GM12878 (cell line): ENCODE measurements at regions not wholly inside any gene's neighbourhood (a gene's known extent, or its start where the extent isn't known, plus 50 kb on each side); places are given as distances from the start of the nearest gene placed in this dataset.

Experiments
- ATAC-seq: fragments of 200-7000 bp; cut with Tn5 transposase; 3 replicates; pipeline ENCODE4 v1.9.1; 2020; ENCODE audit warnings: mild to moderate bottlenecking, moderate library complexity
- BruUV-seq: library from RNA; stranded (reverse); fragments of 400-500 nt; replicated peaks from 2 replicates; lab custom pipeline; 2021; lab: Mats Ljungman, UMichigan
- CTCF ChIA-PET: fragments of 300-600 bp; sonication (Branson Sonifier 250); formaldehyde crosslinking; extraction: SDS; loops from one replicate; lab custom pipeline; 2021; ENCODE audit warnings: inconsistent platforms; lab: Yijun Ruan, JAX
- POLR2A ChIA-PET: fragments of 350-600 bp; formaldehyde crosslinking; extraction: SDS; loops from one replicate; lab custom pipeline; 2021; ENCODE audit warnings: inconsistent platforms; lab: Charles Lee
- RAD21 ChIA-PET: fragments of 300-600 bp; sonication (Branson Sonifier 250); formaldehyde crosslinking; loops from one replicate; lab custom pipeline; 2023; ENCODE audit warnings: antibody characterized with exemption; ENCODE audit not compliant: unreplicated experiment; lab: Charles Lee
- SMC1A ChIA-PET: fragments of 300-600 bp; sonication (Branson Sonifier 250); formaldehyde crosslinking; loops from one replicate; lab custom pipeline; 2023; ENCODE audit not compliant: unreplicated experiment, uncharacterized antibody; lab: Charles Lee
- DNase-seq: peaks from one replicate; pipeline ENCODE4 v3.0.0-alpha.2; 2011; ENCODE audit warnings: low read depth, low spot score
- FAIRE-seq: peaks from 3 replicates; lab custom pipeline; 2011; peaks lifted over from hg19 to GRCh38; lab: Jason Lieb, UNC
- H2AFZ ChIP-seq: 2 replicates; pipeline ENCODE4 v1.6.0; 2011; ENCODE audit warnings: low read depth, low read length, control low read depth; ENCODE audit not compliant: control insufficient read depth
- H3K27ac ChIP-seq: 2 replicates; pipeline ENCODE4 v1.5.1; 2011; ENCODE audit warnings: control low read depth; ENCODE audit not compliant: control insufficient read depth, insufficient read depth
- H3K27me3 ChIP-seq, 2 experiments: replicated peaks in 1 of 2; 2 replicates each; pipeline versions ENCODE4 v1.6.0 to v1.6.1; 2011; ENCODE audit warnings: low read length in 1 of 2; ENCODE audit not compliant: control insufficient read depth in 2 of 2, insufficient read depth in 2 of 2
- H3K36me3 ChIP-seq, 2 experiments: 2 replicates each; pipeline ENCODE4 v1.5.1; 2011; ENCODE audit warnings: low read length in 1 of 2; ENCODE audit not compliant: control insufficient read depth in 2 of 2, insufficient read depth in 2 of 2
- H3K4me1 ChIP-seq: 2 replicates; pipeline ENCODE4 v1.6.1; 2011; ENCODE audit warnings: mild to moderate bottlenecking, low read length, moderate library complexity, mixed read lengths; ENCODE audit not compliant: control insufficient read depth, insufficient read depth
- H3K4me2 ChIP-seq: 2 replicates; pipeline ENCODE4 v1.6.0; 2011; ENCODE audit warnings: control low read depth; ENCODE audit not compliant: control insufficient read depth, insufficient read depth
- H3K4me3 ChIP-seq: fragments of 200-600 bp; sonication (generic); 2 replicates; pipeline ENCODE4 v1.5.1; 2016
- H3K79me2 ChIP-seq: 2 replicates; pipeline ENCODE4 v1.6.0; 2011; ENCODE audit warnings: low read length; ENCODE audit not compliant: control insufficient read depth, insufficient read depth
- H3K9ac ChIP-seq: 2 replicates; pipeline ENCODE4 v1.8.0; 2011; ENCODE audit warnings: low read length, control low read depth, mixed read lengths; ENCODE audit not compliant: control insufficient read depth, insufficient read depth
- H3K9me3 ChIP-seq: replicated peaks from 3 replicates; pipeline ENCODE4 v1.5.1; 2011; ENCODE audit warnings: mild to moderate bottlenecking, low read length; ENCODE audit not compliant: control insufficient read depth, insufficient read depth
- H4K20me1 ChIP-seq: 2 replicates; pipeline ENCODE4 v1.6.0; 2011; ENCODE audit not compliant: control insufficient read depth, insufficient read depth
- BACH1 ChIP-seq: fragments of 450-650 bp; IDR thresholded peaks from 2 replicates; pipeline ENCODE4 v1.6.1; 2017; ENCODE audit warnings: mild to moderate bottlenecking, borderline replicate concordance
- BRCA1 ChIP-seq: IDR thresholded peaks from 2 replicates; pipeline ENCODE4 v1.6.1; 2011; ENCODE audit warnings: low read depth, low read length, improper control_type of control experiment
- CBFB ChIP-seq: IDR thresholded peaks from 2 replicates; pipeline ENCODE4 v1.6.1; 2016; ENCODE audit warnings: antibody characterized with exemption, low read depth
- CBX5 ChIP-seq: sonication (generic); IDR thresholded peaks from 2 replicates; pipeline ENCODE4 v1.6.1; 2016; ENCODE audit warnings: low read depth, moderate library complexity, mild to moderate bottlenecking, inconsistent platforms
- CHD1 ChIP-seq: IDR thresholded peaks from 2 replicates; pipeline ENCODE4 v1.6.1; 2012; ENCODE audit warnings: low read depth, low read length, improper control_type of control experiment
- ETV6 ChIP-seq, 2 experiments: fragments of 450-650 bp in 1 of 2; IDR thresholded peaks in 1 of 2; conservative IDR thresholded peaks in 1 of 2; 2 replicates each; pipeline ENCODE4 v1.6.1; 2014; ENCODE audit warnings: antibody characterized with exemption in 1 of 2, borderline replicate concordance in 1 of 2, low read depth in 1 of 2, mild to moderate bottlenecking in 1 of 2, moderate library complexity in 1 of 2
- FOS ChIP-seq: IDR thresholded peaks from 3 replicates; pipeline ENCODE4 v1.6.1; 2011; ENCODE audit warnings: borderline replicate concordance; ENCODE audit not compliant: insufficient read length; ENCODE audit errors: extremely low read depth
- GATAD2B ChIP-seq: fragments of 450-650 bp; conservative IDR thresholded peaks from 2 replicates; pipeline ENCODE4 v1.6.1; 2017; ENCODE audit warnings: low read depth, mild to moderate bottlenecking, moderate library complexity
- NBN ChIP-seq: fragments of 450-650 bp; IDR thresholded peaks from 2 replicates; pipeline ENCODE4 v1.6.1; 2016
- NR2C1 ChIP-seq: fragments of 450-650 bp; IDR thresholded peaks from 2 replicates; pipeline ENCODE4 v1.6.1; 2017; ENCODE audit warnings: antibody characterized with exemption, mild to moderate bottlenecking, moderate library complexity
- POLR2A ChIP-seq: IDR thresholded peaks from 2 replicates; pipeline ENCODE4 v1.6.1; 2011; ENCODE audit warnings: low read depth, mild to moderate bottlenecking, low read length
- RB1 ChIP-seq: fragments of 450-650 bp; formaldehyde crosslinking; IDR thresholded peaks from 2 replicates; pipeline ENCODE4 v1.6.1; 2017; ENCODE audit warnings: mild to moderate bottlenecking, borderline replicate concordance
- RUNX3 ChIP-seq: IDR thresholded peaks from 2 replicates; pipeline ENCODE4 v1.6.1; 2012; ENCODE audit warnings: low read length, inconsistent platforms
- SMAD1 ChIP-seq: fragments of 450-650 bp; IDR thresholded peaks from 2 replicates; pipeline ENCODE4 v1.6.1; 2018; ENCODE audit warnings: mild to moderate bottlenecking, low read depth; ENCODE audit not compliant: partially characterized antibody
- SREBF1 ChIP-seq: IDR thresholded peaks from 2 replicates; pipeline ENCODE4 v1.6.1; 2012; ENCODE audit warnings: mild to moderate bottlenecking, low read length
- TCF12 ChIP-seq: IDR thresholded peaks from 2 replicates; pipeline ENCODE4 v1.6.1; 2011; ENCODE audit warnings: low read depth, mild to moderate bottlenecking, low read length
- TCF3 ChIP-seq: IDR thresholded peaks from 2 replicates; pipeline ENCODE4 v1.6.1; 2012; ENCODE audit warnings: low read depth, mild to moderate bottlenecking, low read length, borderline replicate concordance; ENCODE audit not compliant: insufficient read depth
- WGBS: methylation state at CpG from one replicate; pipeline ENCODE4 v1.1.6; 2016; ENCODE audit warnings: low lambda C conversion rate; ENCODE audit not compliant: insufficient replicate concordance, insufficient coverage; ENCODE audit errors: missing lambda C conversion rate; 5-methylcytosine and 5-hydroxymethylcytosine counted together
- in situ Hi-C: fragments of 300-500 bp; cut with MboI; formaldehyde crosslinking; loops from 9 replicates; pipeline ENCODE4 v1.14.3; 2018; ENCODE audit warnings: mixed read lengths
- intact Hi-C: fragments of 100-400 bp; cut with micrococcal nuclease; formaldehyde crosslinking; loops from one replicate; pipeline ENCODE4 v1.14.2; 2022; ENCODE audit not compliant: unreplicated experiment
- TF ChIP-seq, protein P1 (sequence below): IDR thresholded peaks from 2 replicates; pipeline ENCODE4 v1.6.1; 2011; ENCODE audit warnings: mild to moderate bottlenecking, low read depth, low read length, moderate library complexity; ENCODE audit not compliant: insufficient replicate concordance
- TF ChIP-seq, protein P2 (sequence below): IDR thresholded peaks from 2 replicates; pipeline ENCODE4 v1.6.1; 2011; ENCODE audit warnings: borderline replicate concordance, low read depth, mild to moderate bottlenecking, moderate library complexity, low read length; ENCODE audit not compliant: insufficient read depth, poor library complexity, severe bottlenecking

DNA sequence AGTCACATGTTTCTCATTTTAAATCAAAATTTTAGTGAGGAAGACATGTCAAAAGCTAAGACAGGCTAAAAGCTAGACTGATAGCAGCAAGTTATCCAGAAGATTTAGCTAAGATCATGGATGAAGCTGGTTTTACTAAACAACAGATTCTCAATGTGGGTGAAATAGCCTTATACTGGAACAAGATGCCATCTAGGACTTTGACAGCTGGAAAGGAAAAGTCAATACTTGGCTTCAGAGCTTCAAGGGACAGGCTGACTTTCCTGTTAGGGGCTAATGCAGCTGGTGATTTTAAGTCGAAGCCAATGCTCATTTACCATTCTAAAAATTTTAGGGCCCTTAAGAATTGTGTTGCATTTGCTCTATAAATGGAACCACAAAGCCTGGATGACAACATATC lies 455.3 kb upstream of the SLC10A2 start:
- in situ Hi-C loops, result no loop called here
- H2AFZ ChIP-seq, result no peak overlapping the region

DNA sequence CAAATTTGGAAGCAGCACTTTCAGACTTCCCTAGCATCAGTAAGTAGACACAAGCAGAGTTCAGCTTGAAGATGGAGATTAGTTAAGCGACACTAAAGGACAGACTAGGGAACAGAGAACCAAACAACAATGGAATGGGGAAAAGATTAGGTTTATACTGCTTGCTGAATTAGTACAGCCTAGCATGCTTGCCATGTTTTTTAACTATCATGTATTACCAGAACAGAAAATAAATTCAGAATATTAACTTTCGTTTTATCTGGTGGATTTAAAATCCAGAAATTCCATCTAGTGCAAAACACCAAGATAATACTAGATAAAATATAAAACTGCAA lies 451.5 kb upstream of the SLC10A2 start:
- ChIA-PET POLR2A (no interaction called here), CTCF (no interaction called here), SMC1A (interaction anchor here (1.5 to 1.6 kb wide), 3 partner anchors 19 to 328 kb away, joined by 3 to 4 read pairs (median 4); no protein-coding TSS in a partner anchor), RAD21 (no interaction called here)
- 0% methylated on average over 2 of the region's 2 CpGs for WGBS
- no TSS peak for BruUV-seq
- Histone ChIP-seq H3K27ac (no peak overlapping the region), H3K9ac (no peak overlapping the region), H2AFZ (no peak overlapping the region), H3K4me2 (no peak overlapping the region), H3K79me2 (no peaks in the 10 kb centered on the region), H4K20me1 (no peaks in the 10 kb centered on the region), H3K9me3 (no peaks in the 10 kb centered on the region), H3K27me3 (no peaks in the 10 kb centered on the region), H3K4me3 (no peak overlapping the region), H3K4me1 (no peaks in the 10 kb centered on the region), H3K36me3 (no peaks in the 10 kb centered on the region)
- in situ Hi-C loops (no loop called here), intact Hi-C loops (loop anchor here (5.0 to 10.0 kb wide), 2 partner anchors 330 to 603 kb away; no protein-coding TSS in a partner anchor)
- ATAC-seq (no peak; the same call in 2 of the 3 replicates), DNase-seq (no peak), FAIRE-seq (no peak)
- TF ChIP-seq NR2C1 (no peak), CHD1 (no peak), TCF3 (no peak), RUNX3 (no peak), CBFB (no peak), POLR2A (no peak), BRCA1 (no peak), ETV6 (conservative IDR thresholded peaks at IDR 0.05 in 1 of 2, IDR thresholded peaks at IDR 0.05 in 1 of 2; ENCODE audit: borderline replicate concordance in 1 of 2, low read depth in 1 of 2) (no peak), GATAD2B (no peak), NBN (no peak), TCF12 (no peak), CBX5 (no peak), RB1 (no peak), SREBF1 (no peak), BACH1 (no peak)
- TF ChIP-seq, protein P1, sequence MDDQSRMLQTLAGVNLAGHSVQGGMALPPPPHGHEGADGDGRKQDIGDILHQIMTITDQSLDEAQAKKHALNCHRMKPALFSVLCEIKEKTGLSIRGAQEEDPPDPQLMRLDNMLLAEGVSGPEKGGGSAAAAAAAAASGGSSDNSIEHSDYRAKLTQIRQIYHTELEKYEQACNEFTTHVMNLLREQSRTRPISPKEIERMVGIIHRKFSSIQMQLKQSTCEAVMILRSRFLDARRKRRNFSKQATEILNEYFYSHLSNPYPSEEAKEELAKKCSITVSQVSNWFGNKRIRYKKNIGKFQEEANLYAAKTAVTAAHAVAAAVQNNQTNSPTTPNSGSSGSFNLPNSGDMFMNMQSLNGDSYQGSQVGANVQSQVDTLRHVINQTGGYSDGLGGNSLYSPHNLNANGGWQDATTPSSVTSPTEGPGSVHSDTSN, result no peak

More for the DNA sequence above, 455.3 kb upstream of the SLC10A2 start:
- no peaks in the 10 kb centered on the region for H3K9me3 ChIP-seq
- H3K27ac ChIP-seq, result no peak overlapping the region
- H3K36me3 ChIP-seq, result no peaks in the 10 kb centered on the region
- POLR2A ChIA-PET, result no interaction called here
- intact Hi-C loops, result no loop called here
- H3K4me1 ChIP-seq, result no peaks in the 10 kb centered on the region
- DNase-seq (no peak), ATAC-seq (no peak), FAIRE-seq (no peak)
- no peaks in the 10 kb centered on the region for H4K20me1 ChIP-seq
- no peak for TF ChIP-seq SMAD1
- TF ChIP-seq FOS, result no peak
- TF ChIP-seq, protein P2, sequence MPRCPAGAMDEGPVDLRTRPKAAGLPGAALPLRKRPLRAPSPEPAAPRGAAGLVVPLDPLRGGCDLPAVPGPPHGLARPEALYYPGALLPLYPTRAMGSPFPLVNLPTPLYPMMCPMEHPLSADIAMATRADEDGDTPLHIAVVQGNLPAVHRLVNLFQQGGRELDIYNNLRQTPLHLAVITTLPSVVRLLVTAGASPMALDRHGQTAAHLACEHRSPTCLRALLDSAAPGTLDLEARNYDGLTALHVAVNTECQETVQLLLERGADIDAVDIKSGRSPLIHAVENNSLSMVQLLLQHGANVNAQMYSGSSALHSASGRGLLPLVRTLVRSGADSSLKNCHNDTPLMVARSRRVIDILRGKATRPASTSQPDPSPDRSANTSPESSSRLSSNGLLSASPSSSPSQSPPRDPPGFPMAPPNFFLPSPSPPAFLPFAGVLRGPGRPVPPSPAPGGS, result no peak
- no peak for TF ChIP-seq NR2C1
- SMC1A ChIA-PET, result interaction anchor here (0.8 to 1.2 kb wide), 2 partner anchors 10 to 15 kb away, joined by 3 read pairs; no protein-coding TSS in a partner anchor
- no peak overlapping the region for H3K4me3 ChIP-seq
- BruUV-seq, result no TSS peak
- CTCF ChIA-PET, result no interaction called here
- RAD21 ChIA-PET, result no interaction called here
- H3K9ac ChIP-seq, result no peak overlapping the region
- no peaks in the 10 kb centered on the region for H3K27me3 ChIP-seq
- no peak overlapping the region for H3K4me2 ChIP-seq
- WGBS, result 0% methylated on average over 1 of the region's 1 CpG
- H3K79me2 ChIP-seq, result no peaks in the 10 kb centered on the region
